Activated CD4-positive, alpha-beta T cell treated with anti-CD3 and anti-CD28 coated beads, Interleukin-2, amount 50 U/mL, for 24 hours (primary cell): ENCODE measurements at regions not wholly inside any gene's neighbourhood (a gene's known extent, or its start where the extent isn't known, plus 50 kb on each side); places are given as distances from the start of the nearest gene placed in this dataset.
A peak's percentile ranks its signal among the peaks of the same experiment; 100 is the strongest.

Experiments
- DNase-seq, 2 donors: peaks; one replicate each; pipeline ENCODE4 v3.0.0-alpha.2; 2020; ENCODE audit warnings: low read depth in 1 of 2, low spot score in 1 of 2

GRCh38 chr5:138666226-138666742 lies 86.9 kb upstream of the CTNNA1 start:
- DNase-seq, result no peak

GRCh38 chr5:138665261-138665660 lies 88.0 kb upstream of the CTNNA1 start:
- DNase-seq, result no peak

GRCh38 chr5:138664276-138664943 lies 88.8 kb upstream of the CTNNA1 start:
- no peak for DNase-seq

GRCh38 chr5:138663561-138663960 lies 88.4 kb upstream of the HSPA9 start:
- DNase-seq, result no peak

- DNase-seq, result no peak
Observed at GRCh38 chr5:138663009-138663408, 87.8 kb upstream of the HSPA9 start.

- DNase-seq, result no peak
Observed at GRCh38 chr5:138662599-138662998, 87.4 kb upstream of the HSPA9 start.

GRCh38 chr5:138661991-138662434 lies 86.8 kb upstream of the HSPA9 start:
- no peak for DNase-seq

GRCh38 chr5:138661291-138661960 lies 86.2 kb upstream of the HSPA9 start:
- DNase-seq, result no peak

GRCh38 chr5:138660051-138660572 lies 84.9 kb upstream of the HSPA9 start:
- DNase-seq, result no peak

GRCh38 chr5:138659561-138659960 lies 84.4 kb upstream of the HSPA9 start:
- DNase-seq, result no peak

- no peak for DNase-seq
Observed at GRCh38 chr5:138659121-138659520, 83.9 kb upstream of the HSPA9 start.

GRCh38 chr5:138658676-138659075 lies 83.5 kb upstream of the HSPA9 start:
- DNase-seq, result no peak

GRCh38 chr5:138657360-138657759 lies 82.2 kb upstream of the HSPA9 start:
- no peak for DNase-seq

- DNase-seq, result no peak
Observed at GRCh38 chr5:138656916-138657315, 81.7 kb upstream of the HSPA9 start.

GRCh38 chr5:138655530-138656190 lies 80.5 kb upstream of the HSPA9 start:
- DNase-seq, result no peak

GRCh38 chr5:138654281-138654867 lies 79.2 kb upstream of the HSPA9 start:
- DNase-seq, result peak; percentile 33 to 74

- DNase-seq, result no peak
Observed at GRCh38 chr5:138653502-138653901, 78.3 kb upstream of the HSPA9 start.

- no peak for DNase-seq
Observed at GRCh38 chr5:138651767-138652117, 76.5 kb upstream of the HSPA9 start.

GRCh38 chr5:138651058-138651766 lies 76.0 kb upstream of the HSPA9 start:
- DNase-seq, result no peak

- no peak for DNase-seq
Observed at GRCh38 chr5:138650196-138650595, 75.0 kb upstream of the HSPA9 start.

- DNase-seq, result no peak
Observed at GRCh38 chr5:138649775-138650174, 74.6 kb upstream of the HSPA9 start.
